Glomerular visceral epithelial cell (primary cell): ENCODE measurements at regions not wholly inside any gene's neighbourhood (a gene's known extent, or its start where the extent isn't known, plus 50 kb on each side); places are given as distances from the start of the nearest gene placed in this dataset.

Experiments
- DNase-seq: peaks from one replicate; pipeline ENCODE4 v3.0.0-alpha.2; 2016; ENCODE audit errors: extremely low spot score

DNA sequence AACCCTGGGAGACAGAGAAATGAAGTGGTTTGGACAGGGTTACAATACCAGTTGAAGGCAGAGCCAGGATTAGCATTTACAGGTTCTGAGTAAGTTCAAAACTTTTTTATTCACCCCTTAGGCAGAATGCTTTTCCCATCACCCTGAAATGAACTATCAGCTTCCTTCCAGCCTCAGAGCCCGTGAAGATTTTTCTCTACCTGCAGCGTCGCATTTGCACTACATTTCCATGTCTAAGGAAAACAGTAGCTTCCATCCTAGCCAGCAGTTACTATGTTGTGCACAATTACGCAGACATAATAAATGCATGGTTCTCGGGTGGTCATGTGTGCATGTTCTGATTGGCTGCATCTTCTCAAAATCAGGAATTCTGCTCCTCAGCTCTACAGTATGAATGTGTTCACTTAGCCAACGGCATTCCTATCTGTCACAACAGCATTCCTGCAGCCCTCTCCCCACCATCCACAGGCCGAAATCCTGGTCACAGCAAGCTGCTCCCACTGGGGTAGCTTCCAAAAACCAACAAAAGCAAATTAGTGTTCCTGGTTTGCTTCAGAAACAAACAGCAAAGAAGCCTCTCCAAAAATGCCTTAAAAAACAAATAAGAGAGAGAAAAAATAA lies 510.8 kb upstream of the SEMA6D start:
- DNase-seq = no peak

DNA sequence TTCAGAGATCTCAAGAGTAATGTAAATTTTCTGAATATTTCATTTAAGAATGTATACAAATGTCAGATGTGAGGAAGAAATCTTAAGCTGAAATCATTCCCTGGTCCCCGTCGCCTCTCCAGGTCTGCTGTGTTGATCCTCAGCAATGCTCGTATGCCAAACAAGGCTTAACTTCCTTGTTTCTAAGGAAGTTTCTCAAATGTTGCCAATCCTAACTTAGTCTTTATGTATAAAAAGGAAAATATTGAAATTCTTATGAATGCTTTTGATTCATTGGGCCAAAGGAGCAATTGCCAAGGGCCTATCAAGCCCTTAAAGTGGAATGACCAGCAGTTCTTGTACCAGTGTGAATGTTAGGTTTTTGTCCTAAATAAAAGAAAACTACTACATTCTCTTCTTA lies 507.7 kb upstream of the SEMA6D start:
- no peak for DNase-seq

DNA sequence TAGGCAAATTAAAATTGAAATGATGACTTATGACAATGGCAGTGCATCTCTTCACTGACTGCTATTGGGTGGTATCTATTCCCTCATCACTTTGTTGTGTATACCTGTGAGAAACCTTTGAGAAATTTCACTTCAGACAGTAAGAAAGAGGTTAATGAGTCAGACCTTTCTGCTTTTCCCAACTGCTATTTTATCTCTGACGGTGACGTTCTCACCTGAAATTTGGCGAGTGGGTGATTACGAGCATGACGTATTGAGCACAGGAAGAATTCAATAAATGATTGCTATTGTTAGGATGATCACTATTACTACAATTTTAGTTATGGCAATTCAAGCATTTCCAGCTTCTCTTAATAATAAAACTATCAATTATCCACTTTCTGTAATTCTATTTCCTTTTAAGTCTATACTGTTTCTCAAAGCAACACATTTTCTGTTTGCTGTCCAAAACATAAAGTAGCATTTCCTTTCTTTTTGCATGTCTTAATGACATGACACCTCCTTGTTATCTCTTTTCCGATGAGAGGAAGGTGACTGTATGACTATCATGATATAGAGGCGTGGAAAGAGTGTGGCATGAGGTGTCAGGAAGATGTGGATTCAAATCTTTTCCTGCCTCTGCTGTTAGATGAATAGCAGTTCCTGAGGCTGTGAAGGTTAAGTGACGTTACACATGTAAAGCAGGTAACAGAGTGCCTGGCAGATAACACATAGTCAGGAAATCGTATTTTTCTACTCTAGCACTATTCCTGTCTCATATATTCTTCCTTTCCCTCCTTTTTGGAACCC lies 504.9 kb upstream of the SEMA6D start:
- DNase-seq = no peak

DNA sequence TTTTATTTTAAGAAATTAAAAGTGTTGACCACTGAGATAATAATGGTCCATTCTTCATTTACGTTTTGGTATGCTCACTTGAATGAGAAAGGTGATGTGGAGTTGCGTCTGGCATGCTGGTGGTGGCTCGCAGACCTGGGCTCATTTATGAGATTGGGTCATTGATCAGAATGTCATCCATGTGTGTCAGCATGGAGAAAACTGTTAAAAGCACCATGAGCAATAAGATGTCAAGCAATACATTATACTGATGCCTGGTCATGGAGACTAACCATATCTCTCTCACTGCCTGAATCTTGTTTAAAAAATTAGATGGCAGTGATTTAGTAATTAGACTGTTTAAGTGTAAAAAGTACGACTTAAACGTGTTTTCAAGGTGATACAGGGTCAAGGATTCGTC lies 503.4 kb upstream of the SEMA6D start:
- DNase-seq = no peak

DNA sequence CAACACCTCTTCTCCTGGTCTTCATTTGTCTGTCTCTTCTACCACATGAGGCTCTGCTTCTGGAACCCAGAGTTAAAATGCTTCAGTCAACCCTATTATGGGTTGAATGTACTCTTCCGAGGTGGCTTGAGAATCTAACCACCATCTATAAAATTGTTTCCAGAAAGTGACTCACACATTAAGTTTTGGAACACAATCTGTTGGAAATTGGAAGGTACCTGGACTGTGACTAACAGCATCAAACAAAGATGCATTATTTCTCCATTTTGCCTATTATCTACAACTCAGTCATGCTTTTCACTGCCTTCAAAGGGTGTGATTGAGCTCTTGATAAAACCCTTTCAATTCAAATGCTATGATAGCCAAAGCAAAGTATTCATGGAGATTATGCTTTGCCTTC lies 499.0 kb upstream of the SEMA6D start:
- no peak for DNase-seq

DNA sequence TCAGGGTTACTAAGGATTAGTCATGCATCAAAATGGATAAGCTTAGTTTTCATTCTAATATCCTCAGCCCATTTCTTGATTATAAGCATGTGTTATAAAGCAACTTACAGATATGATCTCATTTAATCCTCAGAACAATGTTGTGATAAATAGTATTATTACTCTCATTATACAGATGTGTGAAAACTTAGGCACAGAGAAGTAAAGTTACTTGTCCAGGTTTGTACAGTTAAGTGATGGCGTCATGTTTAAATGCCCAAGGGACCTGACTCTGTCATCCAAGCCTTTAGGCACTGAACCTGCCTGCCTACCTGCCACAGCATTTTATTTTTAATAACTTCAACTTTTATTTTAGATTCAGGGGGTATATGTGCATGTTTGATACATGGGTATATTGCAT lies 472.9 kb upstream of the SEMA6D start:
- no peak for DNase-seq

DNA sequence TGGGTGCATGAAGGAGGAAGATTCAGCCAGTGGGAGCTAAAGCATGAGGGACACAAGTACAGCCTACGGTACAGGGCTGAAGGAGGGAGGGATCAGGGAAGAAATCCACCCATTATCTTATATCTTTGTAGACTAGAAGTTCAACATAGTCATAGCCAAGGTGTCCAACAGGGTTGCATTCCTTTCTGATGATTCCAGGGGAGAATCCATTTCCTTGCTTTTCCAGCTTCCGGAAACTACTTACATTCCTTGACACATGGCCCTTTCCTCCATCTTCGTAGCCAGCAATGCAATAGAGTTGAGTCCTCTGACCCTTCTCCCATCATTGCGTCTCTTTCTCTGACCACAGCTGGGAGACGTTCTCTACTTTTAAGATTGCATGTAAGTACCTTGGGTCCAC lies 471.0 kb upstream of the SEMA6D start:
- no peak for DNase-seq

DNA sequence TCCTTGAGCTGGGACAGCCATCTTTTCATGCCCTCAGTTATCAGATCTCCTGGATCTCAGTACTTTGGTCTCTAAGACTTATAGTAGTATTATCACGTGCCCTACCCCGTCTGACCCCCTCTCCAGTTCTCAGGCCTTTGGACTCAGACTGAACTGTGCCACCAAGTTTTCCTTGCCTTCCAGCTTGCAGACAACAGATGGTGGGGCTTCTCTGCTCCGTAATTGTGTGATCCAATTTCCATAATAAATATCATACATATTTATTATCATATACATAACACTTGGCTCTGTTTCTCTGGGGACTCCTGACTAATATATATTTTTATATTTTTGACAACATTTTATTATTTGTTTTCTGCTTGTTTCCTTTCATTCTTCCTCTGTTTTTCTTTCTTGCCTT lies 458.8 kb upstream of the SEMA6D start:
- no peak for DNase-seq

DNA sequence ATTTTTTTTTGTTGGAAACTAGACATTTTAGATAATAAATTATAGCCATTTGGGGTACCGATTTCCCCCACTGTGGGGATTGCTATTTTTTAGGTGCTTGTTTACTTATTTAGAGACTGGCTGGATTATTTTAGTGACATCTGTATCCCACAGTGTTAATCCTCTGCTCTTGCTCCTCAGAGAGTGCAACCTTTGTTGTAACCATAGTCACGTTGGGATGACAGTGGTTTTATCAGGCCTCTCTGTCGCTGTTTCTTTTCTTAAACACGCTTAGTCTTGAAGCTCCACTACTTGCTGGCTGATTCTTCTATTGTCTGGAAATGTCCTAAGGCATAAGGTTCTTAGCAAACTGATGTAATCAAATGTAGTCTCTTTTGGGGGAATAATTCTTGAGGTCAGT lies 451.6 kb upstream of the SEMA6D start:
- DNase-seq = no peak

DNA sequence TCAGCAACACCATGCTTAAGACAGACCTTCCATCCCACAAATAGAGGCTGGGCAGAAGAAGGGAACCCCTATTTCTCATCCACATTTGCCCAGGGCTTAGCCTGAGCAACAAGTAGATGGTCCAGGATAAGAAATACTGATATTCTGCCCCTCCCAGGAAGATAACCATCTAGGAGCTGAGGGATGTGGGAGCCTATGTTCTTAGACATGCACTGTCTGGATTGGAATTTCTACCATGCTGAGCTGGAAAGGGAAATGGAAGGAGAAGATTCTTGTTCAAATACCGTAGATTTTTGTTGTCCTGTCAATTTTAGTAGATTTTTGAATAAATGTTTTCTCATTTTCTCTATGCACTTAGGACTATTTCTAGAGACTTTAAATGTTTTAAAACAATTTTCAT lies 450.7 kb upstream of the SEMA6D start:
- no peak for DNase-seq

DNA sequence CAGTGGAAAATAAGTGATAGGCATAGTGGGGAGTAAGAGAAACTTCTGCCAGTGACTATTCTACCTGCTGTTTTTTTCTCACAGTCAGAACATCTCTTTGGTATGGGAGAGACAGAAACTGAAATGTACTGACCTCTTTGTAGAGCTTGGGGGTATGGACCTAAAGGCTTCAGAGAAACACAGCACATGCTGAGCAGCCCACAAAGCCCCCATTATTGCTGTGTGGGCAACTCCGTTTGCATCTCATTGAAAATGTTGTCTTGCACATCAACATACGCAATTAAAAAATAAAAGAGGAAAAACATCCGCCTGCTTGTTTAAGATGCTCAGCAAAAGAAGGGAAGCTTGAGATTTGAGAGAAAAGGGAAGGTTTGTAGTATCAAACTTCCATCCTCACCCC lies 443.4 kb upstream of the SEMA6D start:
- no peak for DNase-seq

DNA sequence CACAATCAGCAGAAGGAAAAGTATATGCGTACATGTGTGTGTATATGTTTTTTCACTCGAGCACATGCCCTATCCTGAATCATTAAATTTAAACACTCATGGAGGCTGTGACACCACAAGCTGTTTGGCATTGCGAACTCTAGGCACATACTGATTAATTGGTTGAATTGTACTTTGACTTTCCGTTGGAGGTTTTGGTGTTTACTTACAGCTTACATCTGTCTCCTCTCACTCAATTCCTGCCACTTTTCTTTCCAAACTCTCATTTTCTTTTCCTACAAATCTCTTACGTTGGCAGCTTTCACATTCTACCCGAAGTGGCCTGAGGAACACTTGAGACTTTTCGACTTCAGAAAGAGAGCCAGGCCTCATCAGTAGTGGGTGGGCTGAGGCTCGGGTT lies 434.1 kb upstream of the SEMA6D start:
- no peak for DNase-seq

DNA sequence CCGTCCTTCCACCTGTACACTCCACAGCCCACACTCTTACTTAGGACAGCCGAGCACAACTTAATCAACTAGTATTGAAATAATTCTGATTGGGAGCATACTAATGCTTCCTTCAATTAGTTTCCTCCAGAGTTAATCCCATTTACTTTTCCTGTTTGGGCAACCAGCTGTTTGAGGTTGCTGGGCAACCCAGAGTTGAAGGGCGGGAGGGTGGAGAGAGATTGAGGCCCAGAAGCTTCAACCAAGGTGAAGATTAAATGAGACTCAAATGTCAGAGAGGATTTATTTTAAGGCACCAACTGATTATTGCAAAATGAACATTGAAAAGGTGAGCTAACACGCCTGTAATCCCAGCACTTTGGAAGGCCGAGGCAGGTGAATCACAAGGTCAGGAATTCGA lies 428.5 kb upstream of the SEMA6D start:
- DNase-seq = no peak

DNA sequence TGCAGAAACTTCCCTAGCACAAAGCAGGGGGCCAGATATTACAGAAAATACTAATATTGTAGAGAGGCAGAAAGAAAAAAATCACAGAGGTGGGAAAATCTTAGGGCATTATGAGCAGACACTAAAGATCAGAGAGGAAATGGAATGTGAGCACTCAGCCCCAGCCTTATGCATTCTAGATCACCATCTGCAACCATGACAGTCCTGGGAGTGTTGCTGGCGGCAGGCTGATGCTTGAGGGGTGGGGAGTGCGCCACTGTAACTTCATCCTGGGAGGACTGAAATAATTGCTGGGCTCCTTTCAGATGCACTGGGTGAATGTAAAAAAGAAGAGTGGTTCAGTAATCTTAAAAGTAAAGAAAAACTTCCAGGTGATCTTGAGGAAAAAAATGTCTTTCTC lies 427.6 kb upstream of the SEMA6D start:
- DNase-seq = no peak

DNA sequence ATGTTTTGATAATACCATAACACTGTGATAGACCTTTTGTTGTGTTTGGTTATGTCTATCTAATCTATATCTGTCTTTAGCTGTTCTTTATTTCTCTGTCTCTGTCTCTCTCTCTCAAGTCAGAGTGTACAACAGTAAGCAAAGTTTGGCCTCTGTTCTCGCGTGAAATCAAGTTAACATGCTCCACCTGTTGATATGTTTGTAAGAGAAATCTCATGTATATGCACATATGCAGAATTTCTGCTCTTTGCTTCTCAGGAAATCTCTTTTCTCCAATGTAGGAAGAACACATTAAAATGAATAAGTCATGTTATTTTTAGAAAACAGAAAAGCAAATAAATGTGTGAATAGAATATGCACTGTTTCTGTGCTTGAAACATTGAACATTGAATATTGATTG lies 425.5 kb upstream of the SEMA6D start:
- no peak for DNase-seq

DNA sequence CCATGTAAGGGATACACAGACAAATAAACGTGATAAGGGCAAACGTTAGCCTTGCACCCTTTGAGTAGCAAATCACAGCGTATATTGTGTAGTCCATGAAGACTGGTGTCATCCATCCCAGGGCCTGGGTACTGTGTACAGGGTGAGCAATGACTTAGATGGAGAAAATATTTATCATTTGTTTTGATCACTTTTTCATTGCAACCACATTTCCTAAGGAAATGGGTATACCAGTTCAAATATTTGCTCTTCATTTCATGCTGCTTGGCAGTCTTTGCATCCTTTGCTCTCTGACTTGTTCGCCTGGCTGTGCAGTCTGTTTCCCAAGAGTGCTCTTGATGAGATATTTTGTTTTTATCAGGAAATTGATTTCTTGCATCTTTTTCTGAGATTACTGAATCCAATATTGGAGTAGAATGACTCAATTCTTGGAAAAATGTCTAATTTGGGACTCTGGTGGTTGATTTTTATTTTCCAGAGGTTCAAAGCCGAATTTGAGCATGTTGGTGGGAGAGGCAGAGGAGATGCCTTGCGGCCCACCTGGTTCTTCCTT lies 424.6 kb upstream of the SEMA6D start:
- DNase-seq = no peak

DNA sequence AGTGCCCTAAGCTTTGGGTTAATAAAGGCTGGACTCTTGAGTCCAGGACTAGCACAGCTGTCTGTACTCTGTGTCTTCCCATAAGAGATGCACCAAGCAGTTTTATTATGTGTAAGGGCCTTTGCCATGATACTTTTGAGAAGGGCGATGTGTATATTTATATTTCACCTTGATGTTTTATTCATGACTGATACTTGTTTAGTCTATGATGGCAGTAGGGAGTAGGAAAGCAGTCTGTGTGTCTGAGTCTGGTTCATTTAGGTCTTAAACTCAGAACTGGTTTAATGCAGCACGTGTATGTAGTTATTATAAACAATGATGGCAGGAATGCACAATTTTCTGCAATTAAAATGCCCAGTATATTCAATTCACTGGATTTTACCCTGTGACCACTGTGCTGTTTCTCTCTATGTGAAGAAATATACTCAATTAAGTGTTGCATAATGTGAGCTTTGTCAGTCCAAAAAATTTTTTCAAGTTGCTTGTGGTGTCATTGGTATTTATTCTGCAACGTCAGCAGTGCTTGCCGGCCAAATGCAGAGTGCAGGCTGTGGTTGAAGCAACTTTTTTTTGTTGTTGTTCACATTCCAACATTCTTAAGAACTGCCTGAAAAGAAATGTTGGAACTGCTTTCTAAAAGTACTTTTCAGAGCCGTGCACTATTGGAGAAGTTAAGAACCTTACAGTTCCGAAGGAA lies 423.7 kb upstream of the SEMA6D start:
- no peak for DNase-seq

DNA sequence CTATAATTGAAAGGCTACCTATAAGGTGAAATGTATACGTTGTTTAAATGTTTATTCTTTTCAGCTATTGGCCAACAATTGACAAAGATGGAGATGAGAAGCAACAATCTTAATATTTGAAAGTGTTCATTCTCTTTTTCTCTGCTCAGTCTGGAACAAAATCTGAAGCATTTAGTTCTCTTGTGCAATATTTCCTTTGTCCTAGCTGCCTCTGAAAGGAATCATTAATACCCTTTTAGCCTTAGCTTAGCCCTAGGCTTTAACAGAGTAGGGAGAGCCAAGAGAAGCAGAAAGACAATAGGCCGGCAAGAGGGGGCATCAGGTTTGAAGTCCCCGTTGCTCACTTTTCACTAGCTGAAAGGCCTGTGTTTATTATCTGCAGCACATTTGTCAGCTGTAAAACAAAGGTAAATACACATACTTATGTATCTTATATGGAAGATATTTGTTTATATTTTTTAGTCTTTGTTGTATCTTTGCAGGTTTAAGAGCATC lies 422.5 kb upstream of the SEMA6D start:
- no peak for DNase-seq

DNA sequence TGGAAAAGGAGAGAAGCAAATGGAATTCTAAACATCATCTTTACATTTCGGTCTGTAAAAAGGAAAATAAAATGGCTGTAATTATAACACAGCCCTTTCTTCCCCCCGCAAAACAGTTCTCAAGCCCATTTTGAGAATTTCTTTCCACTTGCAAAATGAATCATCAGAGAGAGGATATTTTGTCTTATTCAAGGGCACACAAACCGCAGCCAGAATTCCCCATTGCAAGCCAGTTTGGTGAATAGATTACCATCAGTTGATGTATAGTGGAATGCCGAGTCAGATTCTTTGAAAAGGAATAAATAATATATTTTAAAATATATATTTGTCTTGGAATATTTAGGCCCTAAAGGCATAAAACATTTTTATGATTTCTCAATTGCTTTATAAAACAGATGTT lies 420.4 kb upstream of the SEMA6D start:
- no peak for DNase-seq

DNA sequence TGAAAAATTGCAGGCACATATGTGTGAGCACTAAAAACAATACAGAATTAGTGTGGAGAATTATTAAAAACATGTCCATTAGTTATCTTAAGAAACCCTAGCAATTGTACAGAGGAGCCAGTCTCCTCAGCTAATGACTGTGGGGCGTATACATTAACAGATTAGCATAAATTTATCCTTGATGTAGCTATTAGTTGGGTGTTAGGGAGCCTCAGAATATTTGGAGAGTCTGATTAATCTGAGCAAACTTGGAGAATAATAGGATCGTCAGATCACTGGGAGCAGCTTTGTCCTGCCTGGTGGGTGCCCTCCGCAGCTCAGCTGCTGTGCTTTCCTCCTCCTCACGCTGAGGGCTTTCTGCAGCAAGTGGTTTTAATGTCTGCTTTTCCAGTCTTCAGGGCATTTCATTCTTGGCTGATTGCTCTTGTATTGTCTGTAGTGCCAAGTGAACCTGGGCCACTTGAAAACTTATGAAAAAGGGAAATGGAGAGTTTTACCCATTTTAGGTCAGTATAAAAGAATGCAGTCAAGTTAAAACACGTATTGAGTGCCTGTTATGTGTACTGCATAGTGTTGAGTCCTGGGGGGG lies 417.4 kb upstream of the SEMA6D start:
- DNase-seq = no peak

DNA sequence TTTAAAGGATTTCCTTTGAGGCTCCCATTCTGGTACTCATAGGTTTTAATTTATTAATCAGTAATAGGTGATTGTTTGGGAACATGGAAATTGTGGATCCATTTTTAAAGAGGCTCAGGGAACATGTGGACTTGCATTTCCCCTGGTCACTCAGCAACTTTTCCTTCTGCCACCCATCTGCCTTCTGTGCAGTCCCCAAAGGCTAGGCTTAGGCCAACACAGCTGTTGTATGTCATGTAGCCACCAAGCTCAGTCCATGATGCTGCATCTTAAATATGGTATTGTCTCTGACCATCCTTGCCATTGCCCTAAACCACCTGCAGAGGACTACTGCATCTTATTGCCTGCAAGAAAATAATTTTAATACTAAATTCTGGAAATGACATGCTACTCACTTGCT lies 416.7 kb upstream of the SEMA6D start:
- no peak for DNase-seq

DNA sequence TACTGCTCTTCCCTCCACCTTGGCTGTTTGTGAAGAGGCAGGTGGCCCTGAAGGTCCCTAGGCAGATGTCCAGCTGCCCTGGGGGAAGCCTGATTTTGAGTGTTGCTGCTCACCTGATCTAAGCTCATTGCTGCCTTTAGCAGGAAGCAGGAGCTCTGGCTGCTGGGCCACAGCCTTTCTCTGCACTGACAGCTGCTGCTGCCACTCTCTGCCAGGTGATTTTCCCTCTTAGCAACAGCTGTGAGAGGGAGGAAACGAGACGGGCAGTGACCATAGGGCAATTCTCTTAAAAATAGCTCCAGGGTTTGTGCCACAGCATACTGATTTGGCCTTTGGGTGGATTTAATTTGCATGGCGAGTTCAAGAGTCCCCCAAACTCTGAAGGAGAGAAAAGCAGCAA lies 415.8 kb upstream of the SEMA6D start:
- DNase-seq = no peak
